Activated CD4-positive, alpha-beta T cell treated with anti-CD3 and anti-CD28 coated beads for 36 hours (primary cell): ENCODE measurements at regions not wholly inside any gene's neighbourhood (a gene's known extent, or its start where the extent isn't known, plus 50 kb on each side); places are given as distances from the start of the nearest gene placed in this dataset.

Source experiments
- ATAC-seq: fragments of 200-7000 bp; cut with Tn5 transposase; one replicate; pipeline ENCODE4 v1.10.0; 2021; ENCODE audit warnings: mild to moderate bottlenecking, moderate library complexity
- CTCF ChIA-PET: fragments of 350-600 bp; sonication (Branson Sonifier 250); formaldehyde crosslinking; loops from one replicate; lab custom pipeline; 2021; ENCODE audit warnings: antibody characterized with exemption; lab: Charles Lee
- POLR2A ChIA-PET: fragments of 350-600 bp; sonication (Branson Sonifier 250); formaldehyde crosslinking; loops from one replicate; lab custom pipeline; 2021; ENCODE audit warnings: antibody characterized with exemption, inconsistent platforms; lab: Charles Lee
- DNase-seq: peaks from one replicate; pipeline ENCODE4 v3.0.0-alpha.2; 2020
- H3K27ac Mint-ChIP-seq: one replicate; pipeline ENCODE4 v1.8.0; 2021; ENCODE audit warnings: mixed read lengths
- H3K27me3 Mint-ChIP-seq: one replicate; pipeline ENCODE4 v1.8.0; 2021; ENCODE audit warnings: mixed read lengths
- H3K36me3 Mint-ChIP-seq: one replicate; pipeline ENCODE4 v1.8.0; 2021; ENCODE audit warnings: low read depth, mixed read lengths
- H3K4me1 Mint-ChIP-seq: one replicate; pipeline ENCODE4 v1.8.0; 2021; ENCODE audit warnings: mixed read lengths
- H3K4me3 Mint-ChIP-seq: one replicate; pipeline ENCODE4 v1.8.0; 2021; ENCODE audit warnings: mild to moderate bottlenecking, moderate library complexity, mixed read lengths
- H3K9me3 Mint-ChIP-seq: one replicate; pipeline ENCODE4 v1.8.0; 2021; ENCODE audit warnings: low read depth, mixed read lengths
- intact Hi-C, 2 experiments: fragments of 100-400 bp; cut with DNase I in 1 of 2; cut with micrococcal nuclease in 1 of 2; formaldehyde crosslinking; loops; one replicate each; pipeline versions ENCODE4 v1.14.2 to v1.15.1; 2022 to 2024; cut with DNase I, micrococcal nuclease

DNA sequence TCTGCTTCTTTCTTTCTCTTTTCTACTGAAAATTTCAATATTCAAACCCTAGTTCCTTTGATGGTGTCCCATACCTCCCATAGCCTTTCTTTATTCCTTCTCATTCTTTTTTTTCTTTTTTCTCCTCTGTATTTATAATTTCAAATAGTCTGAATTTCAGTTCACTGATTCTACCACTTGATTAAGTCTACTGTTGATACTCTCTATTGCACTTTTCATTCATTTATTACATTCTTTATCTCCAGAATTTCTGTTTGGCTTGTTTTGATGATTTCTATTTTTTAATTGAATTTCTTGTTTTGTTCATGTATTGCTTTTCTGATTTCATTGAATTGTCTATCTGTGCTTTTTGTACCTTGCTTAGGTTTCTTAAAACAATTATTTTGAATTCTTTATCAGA, 111.9 kb upstream of the VRK2 start:
- ChIA-PET CTCF (interaction anchor here (1.4 kb wide), 1 partner anchor 9 kb away, joined by 3 read pairs; no protein-coding TSS in a partner anchor), POLR2A (no interaction called here)
- Mint-ChIP-seq H3K4me1 (no peaks in the 10 kb centered on the region), H3K27me3 (no peaks in the 10 kb centered on the region), H3K4me3 (no peak overlapping the region), H3K9me3 (peaks cover 31% of the 10 kb centered on the region), H3K36me3 (peaks cover 2% of the 10 kb centered on the region), H3K27ac (no peak overlapping the region)
- ATAC-seq = no peak
- no peak for DNase-seq
- intact Hi-C loops = no loop called here

DNA sequence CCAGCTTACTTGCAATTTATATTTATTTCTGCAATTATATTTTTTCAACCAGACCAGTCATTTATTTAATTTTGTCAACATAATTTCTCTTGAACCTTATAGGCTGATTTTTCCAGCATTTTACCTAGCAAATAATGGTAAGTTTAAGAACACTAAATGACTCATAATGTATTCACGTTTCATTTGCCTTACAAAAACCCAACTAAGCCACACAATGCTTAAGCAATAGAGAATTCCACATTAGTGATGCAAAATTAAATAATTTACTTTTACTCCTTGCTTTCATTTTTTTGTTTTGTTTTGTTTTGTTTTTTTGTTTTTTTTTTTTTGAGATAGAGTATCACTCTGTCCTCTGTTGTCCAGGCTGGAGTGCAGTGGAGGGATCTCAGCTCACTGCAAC, 110.4 kb upstream of the VRK2 start:
- no peak overlapping the region for H3K4me3 Mint-ChIP-seq
- ChIA-PET CTCF (interaction anchor here (0.6 kb wide), 1 partner anchor 176 kb away, joined by 3 read pairs; no protein-coding TSS in a partner anchor), POLR2A (no interaction called here)
- peaks cover 27% of the 10 kb centered on the region for H3K9me3 Mint-ChIP-seq
- no peak overlapping the region for H3K27ac Mint-ChIP-seq
- peaks cover 2% of the 10 kb centered on the region for H3K36me3 Mint-ChIP-seq
- no peaks in the 10 kb centered on the region for H3K27me3 Mint-ChIP-seq
- intact Hi-C loops = no loop called here
- no peaks in the 10 kb centered on the region for H3K4me1 Mint-ChIP-seq
- ATAC-seq (no peak), DNase-seq (no peak)

DNA sequence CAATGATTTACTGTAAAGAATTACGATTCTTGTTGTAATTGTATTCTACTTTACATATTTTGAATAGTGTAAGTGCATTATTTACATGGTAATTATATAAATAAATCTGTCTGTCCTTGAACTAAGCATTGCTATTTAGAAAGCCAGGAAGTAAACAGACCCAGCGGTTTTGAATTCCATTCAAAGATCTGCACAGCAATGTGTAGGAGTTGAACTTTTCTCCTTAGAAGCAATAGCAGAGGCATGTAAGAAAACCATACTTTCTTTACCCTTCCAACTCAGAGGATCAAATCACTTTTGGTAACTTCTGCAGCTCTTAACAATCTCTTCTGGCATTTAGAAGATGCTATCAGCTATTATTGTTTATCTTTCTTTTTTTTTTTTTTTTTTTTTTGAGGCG, 109.2 kb upstream of the VRK2 start:
- no peak overlapping the region for H3K4me3 Mint-ChIP-seq
- no peak for DNase-seq
- peaks cover 24% of the 10 kb centered on the region for H3K9me3 Mint-ChIP-seq
- H3K27ac Mint-ChIP-seq = no peak overlapping the region
- H3K27me3 Mint-ChIP-seq = no peaks in the 10 kb centered on the region
- intact Hi-C loops = no loop called here
- H3K4me1 Mint-ChIP-seq = no peaks in the 10 kb centered on the region
- ChIA-PET CTCF (no interaction called here), POLR2A (no interaction called here)
- peaks cover 2% of the 10 kb centered on the region for H3K36me3 Mint-ChIP-seq
- ATAC-seq = no peak

DNA sequence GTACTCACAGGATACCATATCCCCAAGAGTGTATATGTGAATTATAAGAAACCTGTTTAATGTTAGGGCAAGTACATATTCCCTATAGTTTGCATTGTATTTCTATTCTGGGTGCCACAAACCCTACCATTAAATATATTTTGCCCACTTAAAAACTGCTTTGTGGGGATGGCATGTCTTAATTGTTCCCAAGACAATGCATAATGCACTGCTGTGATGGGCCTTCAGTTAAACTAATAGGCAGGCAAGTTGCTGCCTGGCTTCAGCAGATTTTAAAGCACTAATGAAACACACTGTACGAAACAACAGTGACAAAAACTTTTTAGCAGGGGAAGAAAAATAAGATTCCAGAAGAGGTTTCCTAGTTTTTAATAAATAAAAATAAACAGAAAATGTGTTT, 104.8 kb upstream of the VRK2 start:
- Mint-ChIP-seq H3K4me1 (no peaks in the 10 kb centered on the region), H3K4me3 (no peak overlapping the region), H3K27me3 (no peaks in the 10 kb centered on the region), H3K27ac (no peak overlapping the region), H3K36me3 (no peaks in the 10 kb centered on the region), H3K9me3 (peaks cover under 1% of the 10 kb centered on the region)
- no peak for DNase-seq
- intact Hi-C loops = no loop called here
- no peak for ATAC-seq
- CTCF ChIA-PET = no interaction called here
- POLR2A ChIA-PET = no interaction called here

DNA sequence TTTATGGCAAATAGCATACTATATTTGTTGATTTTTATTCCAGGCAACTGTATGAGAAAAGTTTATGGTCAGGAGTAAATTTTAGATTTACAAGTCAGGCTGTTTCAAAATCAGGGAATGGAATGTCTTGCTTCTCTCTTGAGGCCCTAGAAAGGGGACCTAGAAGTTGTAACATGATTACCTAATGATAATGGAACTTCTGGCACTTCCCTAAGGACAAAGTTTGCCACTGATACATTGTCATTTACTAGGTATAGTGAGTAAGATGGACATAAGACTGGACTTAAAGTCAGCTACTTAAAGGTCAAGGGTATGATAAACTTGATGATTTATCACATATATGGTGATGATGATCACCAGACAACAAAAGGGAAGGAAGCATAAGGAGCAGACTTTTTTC, 103.3 kb upstream of the VRK2 start:
- Mint-ChIP-seq H3K4me3 (no peak overlapping the region), H3K9me3 (no peaks in the 10 kb centered on the region), H3K4me1 (no peaks in the 10 kb centered on the region), H3K27me3 (no peaks in the 10 kb centered on the region), H3K27ac (no peak overlapping the region), H3K36me3 (no peaks in the 10 kb centered on the region)
- intact Hi-C loops = no loop called here
- POLR2A ChIA-PET = no interaction called here
- ATAC-seq (no peak), DNase-seq (no peak)
- CTCF ChIA-PET = no interaction called here

DNA sequence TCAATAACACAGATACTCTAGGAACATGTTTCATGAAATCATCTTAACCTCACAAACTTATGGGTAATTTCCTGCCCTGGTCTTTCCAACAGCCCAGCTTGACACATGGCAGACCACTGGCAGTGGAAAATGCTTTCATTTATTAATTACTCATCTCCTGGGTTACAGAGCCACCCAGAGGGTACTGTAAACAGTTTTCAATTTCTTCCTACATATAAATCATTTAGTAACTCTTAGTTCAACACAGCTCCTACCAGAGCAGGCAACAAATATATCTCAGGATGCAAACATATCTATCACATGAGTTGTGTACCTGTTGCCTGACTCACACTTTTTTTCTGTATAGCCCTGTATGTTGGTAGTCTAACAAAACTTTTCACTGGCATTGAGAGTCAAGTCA, 99.2 kb upstream of the VRK2 start:
- ATAC-seq = no peak
- H3K4me3 Mint-ChIP-seq = no peak overlapping the region
- CTCF ChIA-PET = no interaction called here

DNA sequence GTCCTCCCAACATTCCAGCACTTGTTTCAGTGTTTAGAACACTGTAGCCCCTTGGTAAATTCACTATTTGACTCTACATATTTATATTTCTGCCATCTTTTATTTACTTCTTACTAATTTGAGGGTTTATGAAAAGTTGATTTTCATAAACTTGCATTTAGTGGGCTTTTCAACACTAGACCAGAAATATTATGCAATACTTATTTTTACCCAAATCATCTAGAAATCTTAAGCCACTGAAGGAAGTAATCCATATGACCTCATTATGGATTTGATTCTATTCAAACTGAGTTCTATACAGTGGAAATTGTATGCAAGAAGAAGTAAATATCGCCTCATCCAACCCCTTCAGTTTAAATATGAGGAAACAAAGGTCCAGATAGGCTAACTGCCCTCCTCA, 92.6 kb upstream of the VRK2 start:
- ATAC-seq (no peak), DNase-seq (no peak)
- Mint-ChIP-seq H3K27me3 (no peaks in the 10 kb centered on the region), H3K4me1 (no peaks in the 10 kb centered on the region), H3K4me3 (no peak overlapping the region), H3K36me3 (no peaks in the 10 kb centered on the region), H3K9me3 (no peaks in the 10 kb centered on the region), H3K27ac (no peak overlapping the region)
- ChIA-PET POLR2A (no interaction called here), CTCF (no interaction called here)
- intact Hi-C loops = no loop called here

More for the DNA sequence above, 99.2 kb upstream of the VRK2 start:
- DNase-seq = no peak
- H3K9me3 Mint-ChIP-seq = no peaks in the 10 kb centered on the region
- H3K4me1 Mint-ChIP-seq = no peaks in the 10 kb centered on the region
- intact Hi-C loops = no loop called here
- POLR2A ChIA-PET = no interaction called here
- H3K36me3 Mint-ChIP-seq = no peaks in the 10 kb centered on the region
- H3K27me3 Mint-ChIP-seq = no peaks in the 10 kb centered on the region
- no peak overlapping the region for H3K27ac Mint-ChIP-seq

DNA sequence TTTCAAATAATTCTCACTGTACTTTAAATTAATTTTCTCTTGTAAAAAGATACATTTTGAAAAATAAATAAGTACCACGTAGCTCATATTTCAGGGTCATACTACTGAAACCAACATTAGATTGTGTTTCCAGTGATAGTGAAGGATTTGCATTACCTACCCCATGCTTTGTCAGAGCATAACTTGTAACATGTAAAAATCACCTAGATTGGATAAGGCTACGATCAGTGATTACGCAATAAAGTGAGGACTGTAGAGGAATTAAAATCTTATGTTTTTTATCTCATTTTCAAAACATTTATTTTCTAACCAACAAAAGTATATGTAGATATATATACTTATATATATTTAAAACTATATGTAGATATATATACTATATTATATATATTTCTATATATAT, 89.4 kb upstream of the VRK2 start:
- no peaks in the 10 kb centered on the region for H3K9me3 Mint-ChIP-seq
- ChIA-PET CTCF (no interaction called here), POLR2A (no interaction called here)
- H3K27me3 Mint-ChIP-seq = no peaks in the 10 kb centered on the region
- no peak overlapping the region for H3K27ac Mint-ChIP-seq
- DNase-seq (no peak), ATAC-seq (no peak)
- intact Hi-C loops = no loop called here
- H3K4me3 Mint-ChIP-seq = no peak overlapping the region
- H3K36me3 Mint-ChIP-seq = no peaks in the 10 kb centered on the region
- H3K4me1 Mint-ChIP-seq = no peaks in the 10 kb centered on the region

DNA sequence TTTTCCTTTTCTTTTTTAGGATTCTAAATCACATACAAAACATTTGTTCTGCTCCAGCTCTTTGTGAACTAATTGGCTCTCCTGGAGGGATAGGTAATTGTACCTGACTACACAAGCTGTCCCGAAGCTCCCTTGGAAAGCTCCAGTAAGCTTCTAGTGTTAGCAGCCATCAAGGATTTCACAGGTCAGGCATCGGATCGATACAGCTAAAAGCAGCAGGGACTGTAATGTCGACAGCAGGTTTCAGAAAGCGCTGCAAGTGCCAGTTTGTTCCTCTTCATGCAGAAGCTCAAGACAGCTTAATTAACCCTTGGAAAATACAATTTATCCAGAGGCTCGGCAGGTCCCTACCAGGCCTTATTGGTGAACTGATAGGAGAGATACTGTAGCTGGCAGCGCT, 87.2 kb upstream of the VRK2 start:
- no peaks in the 10 kb centered on the region for H3K27me3 Mint-ChIP-seq
- no peaks in the 10 kb centered on the region for H3K36me3 Mint-ChIP-seq
- ChIA-PET POLR2A (no interaction called here), CTCF (interaction anchor here (0.8 kb wide), 1 partner anchor 186 kb away, joined by 3 read pairs; no protein-coding TSS in a partner anchor)
- no peaks in the 10 kb centered on the region for H3K4me1 Mint-ChIP-seq
- DNase-seq (no peak), ATAC-seq (no peak)
- no peak overlapping the region for H3K4me3 Mint-ChIP-seq
- intact Hi-C loops = no loop called here
- no peak overlapping the region for H3K27ac Mint-ChIP-seq
- H3K9me3 Mint-ChIP-seq = no peaks in the 10 kb centered on the region

DNA sequence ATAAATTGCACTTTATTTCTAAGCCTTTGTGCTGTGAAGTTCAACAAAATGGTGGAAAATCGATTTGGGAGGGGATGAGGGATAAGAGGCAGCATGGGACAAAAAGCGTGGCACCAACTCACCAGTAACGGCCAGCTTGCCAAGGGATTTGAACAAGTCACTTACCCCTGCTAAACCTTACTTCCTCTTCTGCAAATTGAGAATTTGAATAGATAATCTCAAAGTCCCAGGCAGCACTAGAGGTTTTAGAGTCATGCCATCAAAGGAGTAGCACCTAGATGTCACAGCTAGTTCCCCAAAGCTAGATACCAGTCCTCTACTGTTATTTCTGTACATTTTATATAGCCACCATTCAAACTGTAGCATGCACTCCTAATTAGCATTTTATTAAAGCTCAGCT, 83.7 kb upstream of the VRK2 start:
- no peaks in the 10 kb centered on the region for H3K36me3 Mint-ChIP-seq
- H3K4me1 Mint-ChIP-seq = no peaks in the 10 kb centered on the region
- intact Hi-C loops = no loop called here
- DNase-seq (no peak), ATAC-seq (no peak)
- H3K27me3 Mint-ChIP-seq = no peaks in the 10 kb centered on the region
- POLR2A ChIA-PET = no interaction called here
- no peak overlapping the region for H3K4me3 Mint-ChIP-seq
- CTCF ChIA-PET = no interaction called here
- H3K9me3 Mint-ChIP-seq = no peaks in the 10 kb centered on the region
- no peak overlapping the region for H3K27ac Mint-ChIP-seq

DNA sequence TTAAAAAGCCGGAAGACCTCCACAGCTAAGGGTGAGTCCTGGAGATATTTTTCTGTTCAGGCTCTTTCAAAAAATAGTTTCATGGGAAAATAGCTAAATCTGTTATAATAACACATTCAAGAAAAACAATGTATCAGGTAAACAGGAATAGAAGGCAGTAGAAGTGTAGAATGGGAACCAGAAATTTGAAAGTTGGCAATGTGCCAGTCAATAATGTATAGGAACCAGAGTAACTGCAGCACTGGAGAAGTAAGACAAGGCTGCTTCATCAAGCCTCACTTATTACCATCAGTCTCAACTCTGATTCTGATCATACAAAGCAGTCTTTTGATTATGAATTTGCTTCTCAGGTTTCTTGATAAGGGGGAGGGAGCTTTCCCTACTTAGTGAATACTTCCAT, 81.4 kb upstream of the VRK2 start:
- no peaks in the 10 kb centered on the region for H3K36me3 Mint-ChIP-seq
- no peaks in the 10 kb centered on the region for H3K4me1 Mint-ChIP-seq
- no peak overlapping the region for H3K4me3 Mint-ChIP-seq
- ChIA-PET CTCF (no interaction called here), POLR2A (no interaction called here)
- no peaks in the 10 kb centered on the region for H3K9me3 Mint-ChIP-seq
- no peaks in the 10 kb centered on the region for H3K27me3 Mint-ChIP-seq
- intact Hi-C loops = no loop called here
- no peak overlapping the region for H3K27ac Mint-ChIP-seq
- no peak for ATAC-seq
- no peak for DNase-seq

DNA sequence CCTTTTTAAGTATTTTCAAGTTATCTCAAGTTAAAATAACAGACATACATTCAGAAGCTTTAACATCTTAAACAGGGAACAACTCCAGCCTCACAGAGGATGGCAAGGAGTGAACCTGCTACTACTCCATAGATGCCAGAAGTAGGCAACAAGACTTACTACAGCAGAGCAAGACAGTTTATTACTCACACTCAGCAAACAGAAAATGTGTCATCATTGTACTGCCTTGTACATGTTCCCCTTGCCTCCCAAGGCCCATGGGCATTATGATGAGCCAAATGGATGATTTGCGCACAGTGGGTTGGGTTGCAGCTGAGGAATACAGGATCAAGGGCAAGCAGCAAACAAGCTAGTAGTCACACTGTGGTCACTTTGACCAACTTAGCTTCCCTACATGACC, 80.6 kb upstream of the VRK2 start:
- DNase-seq (no peak), ATAC-seq (no peak)
- Mint-ChIP-seq H3K27me3 (no peaks in the 10 kb centered on the region), H3K4me3 (no peak overlapping the region), H3K36me3 (no peaks in the 10 kb centered on the region), H3K9me3 (no peaks in the 10 kb centered on the region), H3K4me1 (no peaks in the 10 kb centered on the region), H3K27ac (no peak overlapping the region)
- intact Hi-C loops = no loop called here
- ChIA-PET CTCF (interaction anchor here (0.6 kb wide), 1 partner anchor 78 kb away, joined by 3 read pairs; no protein-coding TSS in a partner anchor), POLR2A (no interaction called here)

DNA sequence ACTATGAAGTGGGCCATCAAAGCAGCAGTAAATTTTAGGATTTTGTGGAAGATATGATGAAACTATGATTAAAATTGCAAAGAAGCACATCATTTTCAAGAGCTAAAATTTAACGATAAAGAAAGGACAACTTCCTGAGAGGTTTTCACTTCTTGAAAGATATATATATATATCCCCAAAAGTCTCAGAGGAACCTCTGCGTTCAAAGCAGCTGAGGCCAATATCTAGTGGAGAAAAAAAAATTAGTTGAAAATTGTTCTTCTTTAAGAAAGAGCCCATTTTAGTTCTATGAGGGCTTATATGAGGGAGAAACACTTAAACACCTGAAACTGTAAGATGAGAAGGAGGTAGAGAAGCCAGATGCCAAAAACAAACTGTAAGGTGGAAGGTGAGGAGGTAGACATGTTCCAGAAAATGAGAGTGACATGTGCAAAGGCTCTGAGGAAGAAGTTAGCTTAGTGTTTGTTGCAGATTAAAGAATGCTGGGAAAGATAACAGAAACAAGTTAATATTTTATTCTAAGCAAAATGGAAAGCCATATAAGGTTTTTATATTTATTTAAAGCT, 72.9 kb upstream of the VRK2 start:
- H3K27ac Mint-ChIP-seq = no peak overlapping the region
- no peaks in the 10 kb centered on the region for H3K4me1 Mint-ChIP-seq
- DNase-seq = no peak
- no peak overlapping the region for H3K4me3 Mint-ChIP-seq
- CTCF ChIA-PET = no interaction called here
- no peaks in the 10 kb centered on the region for H3K9me3 Mint-ChIP-seq
- intact Hi-C loops = no loop called here
- no peaks in the 10 kb centered on the region for H3K36me3 Mint-ChIP-seq
- no peaks in the 10 kb centered on the region for H3K27me3 Mint-ChIP-seq
- POLR2A ChIA-PET = no interaction called here
- no peak for ATAC-seq
